ENCODE measurements at regions not wholly inside any gene's neighbourhood (a gene's known extent, or its start where the extent isn't known, plus 50 kb on each side); places are given as distances from the start of the nearest gene placed in this dataset.

GRCh38 chr2:49278561-49278960 is 124.2 kb upstream of the FSHR start:
- Histone ChIP-seq H3K27me3 (replicated peaks in 2 of 5; ENCODE audit: control insufficient read depth in 4 of 5, insufficient read depth in 5 of 5, low read length in 4 of 5) (no peaks in the 10 kb centered on the region), H3K4me3 (ENCODE audit: control insufficient read depth in 1 of 7, extremely low read depth in 1 of 7, insufficient read depth in 4 of 7, low read depth in 2 of 7, low read length in 6 of 7) (no peak overlapping the region), H3K36me3 (ENCODE audit: control insufficient read depth in 4 of 4, insufficient read depth in 4 of 4, low read length in 3 of 4) (no peaks in the 10 kb centered on the region), H3K27ac (ENCODE audit: insufficient read depth in 1 of 2, low read depth in 1 of 2, low read length in 2 of 2, poor library complexity in 1 of 2, severe bottlenecking in 2 of 2) (no peak overlapping the region), H3K4me1 (ENCODE audit: control extremely low read depth in 1 of 4, control insufficient read depth in 4 of 4, insufficient read depth in 4 of 4, low read length in 3 of 4) (no peaks in the 10 kb centered on the region), H3K9me3 (ENCODE audit: control extremely low read depth in 1 of 5, control insufficient read depth in 4 of 5, insufficient read depth in 2 of 5, low read depth in 1 of 5, low read length in 4 of 5) (peaks cover 0 to 4% (median 0%) of the 10 kb centered on the region in 5 experiments)
- CTCF ChIA-PET: interaction anchor here (1.4 kb wide), 1 partner anchor 10 kb away, joined by 4 read pairs; no protein-coding TSS in a partner anchor
- POLR2A ChIA-PET: no interaction called here
- DNase-seq: no peak
- WGBS (ENCODE audit: insufficient coverage): no CpG with 5 or more reads among the region's 1 CpG

GRCh38 chr2:49278141-49278540 is 123.8 kb upstream of the FSHR start:
- Histone ChIP-seq H3K4me1 (ENCODE audit: control extremely low read depth in 1 of 4, control insufficient read depth in 4 of 4, insufficient read depth in 4 of 4, low read length in 3 of 4) (no peaks in the 10 kb centered on the region), H3K27me3 (replicated peaks in 2 of 5; ENCODE audit: control insufficient read depth in 4 of 5, insufficient read depth in 5 of 5, low read length in 4 of 5) (no peaks in the 10 kb centered on the region), H3K27ac (ENCODE audit: insufficient read depth in 1 of 2, low read depth in 1 of 2, low read length in 2 of 2, poor library complexity in 1 of 2, severe bottlenecking in 2 of 2) (no peak overlapping the region), H3K36me3 (ENCODE audit: control insufficient read depth in 4 of 4, insufficient read depth in 4 of 4, low read length in 3 of 4) (no peaks in the 10 kb centered on the region), H3K4me3 (ENCODE audit: control insufficient read depth in 1 of 7, extremely low read depth in 1 of 7, insufficient read depth in 4 of 7, low read depth in 2 of 7, low read length in 6 of 7) (no peak overlapping the region), H3K9me3 (ENCODE audit: control extremely low read depth in 1 of 5, control insufficient read depth in 4 of 5, insufficient read depth in 2 of 5, low read depth in 1 of 5, low read length in 4 of 5) (peaks cover 0 to 4% (median 0%) of the 10 kb centered on the region in 5 experiments)
- ChIA-PET CTCF (interaction anchor here (1.4 kb wide), 1 partner anchor 9 kb away, joined by 4 read pairs; no protein-coding TSS in a partner anchor), POLR2A (no interaction called here)
- no peak for DNase-seq

GRCh38 chr2:49271060-49271606 is 116.8 kb upstream of the FSHR start:
- no peaks in the 10 kb centered on the region for H3K27me3 ChIP-seq (replicated peaks in 2 of 5; ENCODE audit: control insufficient read depth in 4 of 5, insufficient read depth in 5 of 5, low read length in 4 of 5)
- CTCF ChIA-PET: no interaction called here
- POLR2A ChIA-PET: no interaction called here
- no peaks in the 10 kb centered on the region for H3K4me1 ChIP-seq (ENCODE audit: control extremely low read depth in 1 of 4, control insufficient read depth in 4 of 4, insufficient read depth in 4 of 4, low read length in 3 of 4)
- H3K4me3 ChIP-seq (ENCODE audit: control insufficient read depth in 1 of 7, extremely low read depth in 1 of 7, insufficient read depth in 4 of 7, low read depth in 2 of 7, low read length in 6 of 7): no peak overlapping the region
- no peaks in the 10 kb centered on the region for H3K9me3 ChIP-seq (ENCODE audit: control extremely low read depth in 1 of 5, control insufficient read depth in 4 of 5, insufficient read depth in 2 of 5, low read depth in 1 of 5, low read length in 4 of 5)
- 85% methylated on average over 2 of the region's 2 CpGs for WGBS (ENCODE audit: insufficient coverage)
- no peaks in the 10 kb centered on the region for H3K36me3 ChIP-seq (ENCODE audit: control insufficient read depth in 4 of 4, insufficient read depth in 4 of 4, low read length in 3 of 4)
- no peak overlapping the region for H3K27ac ChIP-seq (ENCODE audit: insufficient read depth in 1 of 2, low read depth in 1 of 2, low read length in 2 of 2, poor library complexity in 1 of 2, severe bottlenecking in 2 of 2)
- no peak for DNase-seq

GRCh38 chr2:49270091-49270490 is 115.8 kb upstream of the FSHR start:
- Histone ChIP-seq H3K4me1 (ENCODE audit: control extremely low read depth in 1 of 4, control insufficient read depth in 4 of 4, insufficient read depth in 4 of 4, low read length in 3 of 4) (no peaks in the 10 kb centered on the region), H3K9me3 (ENCODE audit: control extremely low read depth in 1 of 5, control insufficient read depth in 4 of 5, insufficient read depth in 2 of 5, low read depth in 1 of 5, low read length in 4 of 5) (no peaks in the 10 kb centered on the region), H3K27ac (ENCODE audit: insufficient read depth in 1 of 2, low read depth in 1 of 2, low read length in 2 of 2, poor library complexity in 1 of 2, severe bottlenecking in 2 of 2) (no peak overlapping the region), H3K36me3 (ENCODE audit: control insufficient read depth in 4 of 4, insufficient read depth in 4 of 4, low read length in 3 of 4) (no peaks in the 10 kb centered on the region), H3K27me3 (replicated peaks in 2 of 5; ENCODE audit: control insufficient read depth in 4 of 5, insufficient read depth in 5 of 5, low read length in 4 of 5) (no peaks in the 10 kb centered on the region), H3K4me3 (ENCODE audit: control insufficient read depth in 1 of 7, extremely low read depth in 1 of 7, insufficient read depth in 4 of 7, low read depth in 2 of 7, low read length in 6 of 7) (no peak overlapping the region)
- 95% methylated on average over 3 of the region's 6 CpGs for WGBS (ENCODE audit: insufficient coverage)
- ChIA-PET CTCF (no interaction called here), POLR2A (no interaction called here)
- no peak for DNase-seq

GRCh38 chr2:49265471-49265870 is 111.2 kb upstream of the FSHR start:
- no peaks in the 10 kb centered on the region for H3K27me3 ChIP-seq (replicated peaks in 2 of 5; ENCODE audit: control insufficient read depth in 4 of 5, insufficient read depth in 5 of 5, low read length in 4 of 5)
- no peak overlapping the region for H3K4me3 ChIP-seq (ENCODE audit: control insufficient read depth in 1 of 7, extremely low read depth in 1 of 7, insufficient read depth in 4 of 7, low read depth in 2 of 7, low read length in 6 of 7)
- CTCF ChIA-PET: no interaction called here
- no peaks in the 10 kb centered on the region for H3K36me3 ChIP-seq (ENCODE audit: control insufficient read depth in 4 of 4, insufficient read depth in 4 of 4, low read length in 3 of 4)
- no peak overlapping the region for H3K27ac ChIP-seq (ENCODE audit: insufficient read depth in 1 of 2, low read depth in 1 of 2, low read length in 2 of 2, poor library complexity in 1 of 2, severe bottlenecking in 2 of 2)
- no peak for DNase-seq
- H3K4me1 ChIP-seq (ENCODE audit: control extremely low read depth in 1 of 4, control insufficient read depth in 4 of 4, insufficient read depth in 4 of 4, low read length in 3 of 4): no peaks in the 10 kb centered on the region
- WGBS (ENCODE audit: insufficient coverage): no CpG with 5 or more reads among the region's 2 CpGs
- POLR2A ChIA-PET: no interaction called here
- no peaks in the 10 kb centered on the region for H3K9me3 ChIP-seq (ENCODE audit: control extremely low read depth in 1 of 5, control insufficient read depth in 4 of 5, insufficient read depth in 2 of 5, low read depth in 1 of 5, low read length in 4 of 5)

- Histone ChIP-seq H3K4me1 (ENCODE audit: control extremely low read depth in 1 of 4, control insufficient read depth in 4 of 4, insufficient read depth in 4 of 4, low read length in 3 of 4) (no peaks in the 10 kb centered on the region), H3K27ac (ENCODE audit: insufficient read depth in 1 of 2, low read depth in 1 of 2, low read length in 2 of 2, poor library complexity in 1 of 2, severe bottlenecking in 2 of 2) (no peak overlapping the region), H3K27me3 (replicated peaks in 2 of 5; ENCODE audit: control insufficient read depth in 4 of 5, insufficient read depth in 5 of 5, low read length in 4 of 5) (no peaks in the 10 kb centered on the region), H3K4me3 (ENCODE audit: control insufficient read depth in 1 of 7, extremely low read depth in 1 of 7, insufficient read depth in 4 of 7, low read depth in 2 of 7, low read length in 6 of 7) (no peak overlapping the region), H3K36me3 (ENCODE audit: control insufficient read depth in 4 of 4, insufficient read depth in 4 of 4, low read length in 3 of 4) (no peaks in the 10 kb centered on the region), H3K9me3 (ENCODE audit: control extremely low read depth in 1 of 5, control insufficient read depth in 4 of 5, insufficient read depth in 2 of 5, low read depth in 1 of 5, low read length in 4 of 5) (no peaks in the 10 kb centered on the region)
- ChIA-PET POLR2A (no interaction called here), CTCF (no interaction called here)
- 92% methylated on average over 3 of the region's 8 CpGs for WGBS (ENCODE audit: insufficient coverage)
- DNase-seq: no peak
Measured at GRCh38 chr2:49262801-49263560, 108.7 kb upstream of the FSHR start.

- Histone ChIP-seq H3K4me3 (ENCODE audit: control insufficient read depth in 1 of 7, extremely low read depth in 1 of 7, insufficient read depth in 4 of 7, low read depth in 2 of 7, low read length in 6 of 7) (no peak overlapping the region), H3K9me3 (ENCODE audit: control extremely low read depth in 1 of 5, control insufficient read depth in 4 of 5, insufficient read depth in 2 of 5, low read depth in 1 of 5, low read length in 4 of 5) (no peaks in the 10 kb centered on the region), H3K36me3 (ENCODE audit: control insufficient read depth in 4 of 4, insufficient read depth in 4 of 4, low read length in 3 of 4) (no peaks in the 10 kb centered on the region), H3K27me3 (replicated peaks in 2 of 5; ENCODE audit: control insufficient read depth in 4 of 5, insufficient read depth in 5 of 5, low read length in 4 of 5) (no peaks in the 10 kb centered on the region), H3K4me1 (ENCODE audit: control extremely low read depth in 1 of 4, control insufficient read depth in 4 of 4, insufficient read depth in 4 of 4, low read length in 3 of 4) (no peaks in the 10 kb centered on the region), H3K27ac (ENCODE audit: insufficient read depth in 1 of 2, low read depth in 1 of 2, low read length in 2 of 2, poor library complexity in 1 of 2, severe bottlenecking in 2 of 2) (no peak overlapping the region)
- 100% methylated on average over 2 of the region's 4 CpGs for WGBS (ENCODE audit: insufficient coverage)
- ChIA-PET CTCF (no interaction called here), POLR2A (no interaction called here)
- DNase-seq: no peak
Measured at GRCh38 chr2:49261781-49262180, 107.5 kb upstream of the FSHR start.

All from common myeloid progenitor, CD34-positive (primary cell).